IMR-90 (cell line): ENCODE measurements at regions not wholly inside any gene's neighbourhood (a gene's known extent, or its start where the extent isn't known, plus 50 kb on each side); places are given as distances from the start of the nearest gene placed in this dataset.

ENCODE experiments used
- ATAC-seq: fragments of 200-7000 bp; cut with Tn5 transposase; 2 replicates; pipeline ENCODE4 v1.9.1; 2020; ENCODE audit warnings: low read depth, mild to moderate bottlenecking, moderate library complexity
- BruUV-seq: library from RNA; stranded (reverse); fragments of 400-500 nt; replicated peaks from 2 replicates; lab custom pipeline; 2021; lab: Mats Ljungman, UMichigan
- CTCF ChIA-PET: fragments of 300-600 bp; formaldehyde crosslinking; extraction: SDS; loops from one replicate; lab custom pipeline; 2021; ENCODE audit warnings: antibody characterized with exemption; lab: Yijun Ruan, JAX
- POLR2A ChIA-PET: fragments of 300-600 bp; sonication (Branson Sonifier 250); formaldehyde crosslinking; loops from one replicate; lab custom pipeline; 2022; ENCODE audit warnings: antibody characterized with exemption; ENCODE audit not compliant: unreplicated experiment; lab: Charles Lee
- DNase-seq: peaks from one replicate; pipeline ENCODE4 v3.0.0; 2013
- H2AFZ ChIP-seq: replicated peaks from 2 replicates; pipeline ENCODE3; 2013; ENCODE audit warnings: low read length, mild to moderate bottlenecking; ENCODE audit not compliant: poor library complexity
- H2AK5ac ChIP-seq: 2 replicates; pipeline ENCODE4 v1.6.1; 2013; ENCODE audit warnings: low read depth, low read length, inconsistent platforms
- H2AK9ac ChIP-seq: replicated peaks from 2 replicates; pipeline ENCODE3; 2013; ENCODE audit warnings: mild to moderate bottlenecking, low read depth, low read length, moderate library complexity; ENCODE audit not compliant: poor library complexity
- H2BK120ac ChIP-seq: 2 replicates; pipeline ENCODE4 v1.6.1; 2013; ENCODE audit warnings: low read depth, low read length, inconsistent platforms
- H2BK15ac ChIP-seq: 3 replicates; pipeline ENCODE4 v1.6.1; 2013; ENCODE audit warnings: low read depth, low read length, inconsistent platforms
- H2BK20ac ChIP-seq: 2 replicates; pipeline ENCODE4 v1.6.1; 2013; ENCODE audit warnings: low read depth, mild to moderate bottlenecking, inconsistent platforms, low read length, moderate library complexity
- H2BK5ac ChIP-seq: 2 replicates; pipeline ENCODE4 v1.6.1; 2013; ENCODE audit warnings: mild to moderate bottlenecking, low read depth, low read length, inconsistent platforms; ENCODE audit not compliant: poor library complexity, severe bottlenecking
- H3K14ac ChIP-seq: replicated peaks from 2 replicates; pipeline ENCODE4 v1.6.1; 2013; ENCODE audit warnings: low read depth, low read length, inconsistent platforms
- H3K18ac ChIP-seq: 2 replicates; pipeline ENCODE4 v1.6.1; 2013; ENCODE audit warnings: low read depth, low read length, control low read depth
- H3K23ac ChIP-seq: 2 replicates; pipeline ENCODE4 v1.6.1; 2013; ENCODE audit warnings: low read depth, low read length, inconsistent platforms
- H3K27ac ChIP-seq: 2 replicates; pipeline ENCODE4 v1.5.1; 2013; ENCODE audit warnings: mild to moderate bottlenecking, control low read depth, low read length; ENCODE audit not compliant: insufficient read depth
- H3K27me3 ChIP-seq: 2 replicates; pipeline ENCODE4 v1.6.1; 2013; ENCODE audit warnings: low read length; ENCODE audit not compliant: control insufficient read depth, insufficient read depth
- H3K36me3 ChIP-seq: 2 replicates; pipeline ENCODE4 v1.6.1; 2013; ENCODE audit warnings: low read length, mixed read lengths; ENCODE audit not compliant: control insufficient read depth, insufficient read depth
- H3K4ac ChIP-seq: 2 replicates; pipeline ENCODE4 v1.6.1; 2013; ENCODE audit warnings: low read depth, low read length, inconsistent platforms
- H3K4me1 ChIP-seq: 2 replicates; pipeline ENCODE4 v1.6.1; 2013; ENCODE audit warnings: low read length, mixed read lengths; ENCODE audit not compliant: control insufficient read depth, insufficient read depth
- H3K4me2 ChIP-seq: 2 replicates; pipeline ENCODE4 v1.6.1; 2013; ENCODE audit warnings: low read depth, mild to moderate bottlenecking, control low read depth, low read length, moderate library complexity
- H3K4me3 ChIP-seq: 2 replicates; pipeline ENCODE4 v1.5.1; 2013; ENCODE audit warnings: low read depth, mild to moderate bottlenecking, control low read depth, low read length, moderate library complexity; ENCODE audit not compliant: insufficient read depth
- H3K56ac ChIP-seq: 2 replicates; pipeline ENCODE4 v1.6.1; 2013; ENCODE audit warnings: low read length, inconsistent platforms; ENCODE audit not compliant: insufficient read depth; ENCODE audit errors: extremely low read depth
- H3K79me1 ChIP-seq, 2 experiments: 2 replicates each; pipeline ENCODE4 v1.6.1; 2013; ENCODE audit warnings: low read length in 2 of 2, inconsistent platforms in 1 of 2, low read depth in 1 of 2
- H3K9ac ChIP-seq: 2 replicates; pipeline ENCODE4 v1.6.1; 2013; ENCODE audit warnings: low read depth, low read length, control low read depth
- H3K9me1 ChIP-seq: 2 replicates; pipeline ENCODE4 v1.6.1; 2013; ENCODE audit warnings: low read length, inconsistent platforms; ENCODE audit not compliant: insufficient read depth
- H3K9me3 ChIP-seq: 2 replicates; pipeline ENCODE4 v1.6.1; 2013; ENCODE audit warnings: low read length; ENCODE audit not compliant: control insufficient read depth, insufficient read depth
- H4K20me1 ChIP-seq: 2 replicates; pipeline ENCODE4 v1.6.1; 2013; ENCODE audit warnings: low read length, inconsistent platforms; ENCODE audit not compliant: insufficient read depth
- H4K5ac ChIP-seq: 2 replicates; pipeline ENCODE4 v1.6.1; 2013; ENCODE audit warnings: mild to moderate bottlenecking, low read depth, low read length, control low read depth
- H4K8ac ChIP-seq, 2 experiments: 2 replicates each; pipeline ENCODE4 v1.6.1; 2013; ENCODE audit warnings: low read depth in 2 of 2, low read length in 2 of 2, control low read depth in 1 of 2, inconsistent platforms in 1 of 2
- H4K91ac ChIP-seq: 2 replicates; pipeline ENCODE4 v1.6.1; 2013; ENCODE audit warnings: low read depth, low read length, inconsistent platforms; ENCODE audit not compliant: insufficient read depth
- BHLHE40 ChIP-seq: fragments of 150-350 bp; IDR thresholded peaks from 2 replicates; pipeline ENCODE4 v1.6.1; 2016; ENCODE audit warnings: mild to moderate bottlenecking, low read depth, low read length
- CEBPB ChIP-seq: IDR thresholded peaks from 2 replicates; pipeline ENCODE4 v1.6.1; 2012; ENCODE audit warnings: low read depth, low read length, improper control_type of control experiment
- CHD1 ChIP-seq: IDR thresholded peaks from 2 replicates; pipeline ENCODE4 v1.6.1; 2012; ENCODE audit warnings: low read depth, low read length, improper control_type of control experiment
- CTCF ChIP-seq: conservative IDR thresholded peaks from 2 replicates; pipeline ENCODE4 v1.5.1; 2012; ENCODE audit warnings: mild to moderate bottlenecking, low read depth, low read length, improper control_type of control experiment
- ELK1 ChIP-seq: fragments of 150-350 bp; IDR thresholded peaks from 2 replicates; pipeline ENCODE4 v1.6.1; 2016; ENCODE audit warnings: low read depth, mild to moderate bottlenecking, low read length, moderate library complexity, borderline replicate concordance
- FOS ChIP-seq: fragments of 150-350 bp; IDR thresholded peaks from 2 replicates; pipeline ENCODE4 v1.6.1; 2016; ENCODE audit warnings: low read depth, low read length
- MAFK ChIP-seq: IDR thresholded peaks from 2 replicates; pipeline ENCODE4 v1.6.1; 2012; ENCODE audit warnings: low read depth, low read length, improper control_type of control experiment
- MAZ ChIP-seq: IDR thresholded peaks from 2 replicates; pipeline ENCODE4 v1.6.1; 2012; ENCODE audit warnings: low read depth, mild to moderate bottlenecking, low read length, improper control_type of control experiment, moderate library complexity, borderline replicate concordance
- MXI1 ChIP-seq: IDR thresholded peaks from 2 replicates; pipeline ENCODE4 v1.6.1; 2012; ENCODE audit warnings: low read depth, mild to moderate bottlenecking, low read length, moderate library complexity, borderline replicate concordance
- NFE2L2 ChIP-seq: fragments of 150-350 bp; IDR thresholded peaks from 2 replicates; pipeline ENCODE4 v1.6.1; 2016; ENCODE audit warnings: low read depth, mild to moderate bottlenecking, low read length
- POLR2A ChIP-seq: IDR thresholded peaks from 2 replicates; pipeline ENCODE4 v1.6.1; 2012; ENCODE audit warnings: mild to moderate bottlenecking, low read depth, low read length
- RAD21 ChIP-seq: IDR thresholded peaks from 2 replicates; pipeline ENCODE4 v1.6.1; 2012; ENCODE audit warnings: low read length, improper control_type of control experiment
- RCOR1 ChIP-seq: IDR thresholded peaks from 2 replicates; pipeline ENCODE4 v1.6.1; 2012; ENCODE audit warnings: mild to moderate bottlenecking, low read length, improper control_type of control experiment; ENCODE audit not compliant: insufficient replicate concordance
- RFX5 ChIP-seq: IDR thresholded peaks from 2 replicates; pipeline ENCODE4 v1.8.0; 2012; ENCODE audit warnings: low read depth, mild to moderate bottlenecking, low read length, moderate library complexity
- SMC3 ChIP-seq: fragments of 150-350 bp; IDR thresholded peaks from 2 replicates; pipeline ENCODE4 v1.6.1; 2016; ENCODE audit warnings: low read depth, mild to moderate bottlenecking, antibody characterized with exemption, low read length, moderate library complexity
- USF2 ChIP-seq: fragments of 150-350 bp; IDR thresholded peaks from 2 replicates; pipeline ENCODE4 v1.6.1; 2017; ENCODE audit warnings: mild to moderate bottlenecking, antibody characterized with exemption, low read length, low read depth
- WGBS, 2 experiments: methylation state at CpG; one replicate each; pipeline versions ENCODE4 v1.1.5 to v1.1.7; 2013; ENCODE audit warnings: missing lambda C conversion rate in 2 of 2; ENCODE audit not compliant: insufficient read length in 1 of 2; ENCODE audit errors: extremely low coverage in 2 of 2; 5-methylcytosine and 5-hydroxymethylcytosine counted together
- dilution Hi-C: fragments of 300-500 bp; cut with HindIII; formaldehyde crosslinking; loops from one replicate; pipeline ENCODE4 v1.14.3; 2018; ENCODE audit warnings: low sequenced_read_pairs; ENCODE audit not compliant: unreplicated experiment
- in situ Hi-C: fragments of 300-500 bp; cut with MboI; formaldehyde crosslinking; loops from 3 replicates; pipeline ENCODE4 v1.14.3; 2019; ENCODE audit warnings: low sequenced_read_pairs, inconsistent platforms, mixed read lengths
- intact Hi-C: fragments of 100-400 bp; cut with micrococcal nuclease; formaldehyde crosslinking; loops from 2 replicates; pipeline ENCODE4 v1.10.0; 2022

GRCh38 chr5:135249658-135250057 lies 149.4 kb downstream of the MACROH2A1 start:
- Histone ChIP-seq H3K4me3 (no peak overlapping the region), H3K18ac (peak overlapping the region; percentile 71; the same call in 1 of the 2 replicates), H3K4ac (peak overlapping the region; percentile 92), H2AK9ac (peak overlapping the region; percentile 82), H2BK20ac (peak overlapping the region; percentile 93; the same call in 1 of the 2 replicates), H2AFZ (peak overlapping the region; percentile 59), H3K9ac (no peak overlapping the region), H4K20me1 (no peaks in the 10 kb centered on the region), H3K4me2 (no peak overlapping the region), H3K36me3 (no peaks in the 10 kb centered on the region), H3K56ac (no peak overlapping the region), H3K9me3 (no peaks in the 10 kb centered on the region), H3K9me1 (peaks cover 31% of the 10 kb centered on the region), H4K5ac (0 out of 2 replicates have a peak overlapping the region, but pooled peaks have one; percentile 23), H4K91ac (peak overlapping the region; percentile 85), H3K27me3 (no peaks in the 10 kb centered on the region), H3K79me1 (peaks cover 0 to 22% of the 10 kb centered on the region in 2 experiments; a peak in 2 of 4 replicates), H2BK120ac (peak overlapping the region; percentile 87), H2BK5ac (peak overlapping the region; percentile 40), H2BK15ac (peak overlapping the region; percentile 87), H3K4me1 (peaks cover 40% of the 10 kb centered on the region), H2AK5ac (peak overlapping the region; percentile 92), H3K23ac (peak overlapping the region; percentile 77), H3K14ac (peak overlapping the region; percentile 39), H4K8ac (peak overlapping the region; percentile 33 to 88; a peak in 2 of 4 replicates), H3K27ac (no peak overlapping the region; the same call in 1 of the 2 replicates)
- DNase-seq (peak; percentile 66), ATAC-seq (no peak)
- in situ Hi-C loops (no loop called here), intact Hi-C loops (no loop called here), dilution Hi-C loops (no loop called here)
- TF ChIP-seq POLR2A (no peak), FOS (no peak), RCOR1 (no peak), MXI1 (no peak), CEBPB (no peak), USF2 (no peak), NFE2L2 (no peak), RAD21 (no peak), ELK1 (no peak), CHD1 (no peak), MAZ (no peak), RFX5 (no peak), BHLHE40 (no peak), MAFK (no peak), CTCF (no peak), SMC3 (no peak)
- ChIA-PET CTCF (no interaction called here), POLR2A (no interaction called here)
- BruUV-seq = no TSS peak
- 93% methylated on average over 3 of the region's 5 CpGs; no CpG with 5 or more reads in 1 of the 2 experiments for WGBS, 2 experiments
